SK-MEL-5 (cell line): ENCODE measurements at regions not wholly inside any gene's neighbourhood (a gene's known extent, or its start where the extent isn't known, plus 50 kb on each side); places are given as distances from the start of the nearest gene placed in this dataset.
"Not testable (repeated sequence)": the region's sequence is repeated elsewhere in the genome, so short reads cannot be mapped to it uniquely, and the experiment has no call there.

Experiments
- DNase-seq: peaks from one replicate; pipeline ENCODE4 v3.0.0-alpha.2; 2016; ENCODE audit warnings: low read depth, low spot score
- in situ Hi-C: cut with HindIII; loops from 2 replicates; pipeline ENCODE4 v1.10.0; 2016; ENCODE audit warnings: low sequenced_read_pairs, high pct_unique_total_duplicates, low pct_unique_long_range_greater_than_20kb

DNA sequence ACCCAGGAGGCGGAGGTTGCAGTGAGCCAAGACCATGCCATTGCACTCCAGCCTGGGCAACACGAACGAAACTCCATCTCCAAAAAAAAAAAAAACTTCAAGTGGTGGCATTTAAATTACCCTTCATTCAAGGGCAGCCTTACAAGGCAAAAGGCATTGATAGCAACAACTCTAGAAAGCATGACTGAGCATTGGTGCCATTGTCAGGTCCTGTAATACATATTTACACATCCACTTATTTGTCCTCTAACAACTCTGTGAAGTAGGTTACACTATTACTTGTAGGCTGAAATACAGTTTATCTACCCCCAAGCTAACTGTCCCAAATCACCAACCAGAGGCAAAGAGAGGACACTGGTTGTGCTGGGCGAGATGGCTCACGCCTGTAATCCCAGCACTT is 52.7 kb upstream of the LARP1 start:
- in situ Hi-C loops, result no loop called here
- no peak for DNase-seq

DNA sequence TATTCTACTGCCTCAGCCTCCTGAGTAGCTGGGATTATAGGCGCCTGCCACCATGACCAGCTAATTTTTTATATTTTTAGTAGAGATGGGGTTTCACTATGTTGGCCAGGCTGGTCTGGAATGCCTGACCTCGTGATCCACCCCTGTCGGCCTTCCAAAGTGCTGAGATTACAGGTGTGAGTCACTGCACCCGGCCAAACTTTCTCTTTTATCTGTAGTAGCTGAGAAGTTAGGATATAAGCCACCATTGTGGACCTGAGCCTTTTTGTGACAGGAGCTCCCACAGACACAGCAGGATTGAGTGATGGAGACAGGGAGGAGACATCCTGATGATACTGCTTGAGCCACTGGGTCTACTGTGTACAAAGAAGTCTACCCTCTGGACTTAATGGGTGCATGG is 53.5 kb upstream of the LARP1 start:
- DNase-seq, in situ Hi-C loops: not testable (repeated sequence)

DNA sequence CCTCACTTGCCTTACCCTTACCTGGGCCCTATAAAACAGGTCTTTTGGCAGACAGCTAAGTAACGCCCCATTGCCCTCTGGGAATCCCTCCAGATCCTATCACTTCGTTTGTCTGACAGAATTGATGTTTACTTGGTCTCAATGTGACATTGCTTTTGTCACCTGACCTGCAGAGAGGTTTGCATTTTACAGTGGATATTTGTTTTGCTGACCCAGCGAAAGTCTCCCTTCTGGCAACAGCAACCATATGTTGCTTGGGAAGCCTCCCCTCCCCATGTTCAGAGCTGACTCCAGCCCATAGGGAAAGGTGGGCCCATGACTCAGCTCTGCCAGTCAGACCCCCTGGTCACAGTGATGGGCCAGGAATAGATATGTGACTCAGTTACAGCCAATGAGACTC is 54.0 kb upstream of the LARP1 start:
- in situ Hi-C loops, result no loop called here
- DNase-seq, result no peak

DNA sequence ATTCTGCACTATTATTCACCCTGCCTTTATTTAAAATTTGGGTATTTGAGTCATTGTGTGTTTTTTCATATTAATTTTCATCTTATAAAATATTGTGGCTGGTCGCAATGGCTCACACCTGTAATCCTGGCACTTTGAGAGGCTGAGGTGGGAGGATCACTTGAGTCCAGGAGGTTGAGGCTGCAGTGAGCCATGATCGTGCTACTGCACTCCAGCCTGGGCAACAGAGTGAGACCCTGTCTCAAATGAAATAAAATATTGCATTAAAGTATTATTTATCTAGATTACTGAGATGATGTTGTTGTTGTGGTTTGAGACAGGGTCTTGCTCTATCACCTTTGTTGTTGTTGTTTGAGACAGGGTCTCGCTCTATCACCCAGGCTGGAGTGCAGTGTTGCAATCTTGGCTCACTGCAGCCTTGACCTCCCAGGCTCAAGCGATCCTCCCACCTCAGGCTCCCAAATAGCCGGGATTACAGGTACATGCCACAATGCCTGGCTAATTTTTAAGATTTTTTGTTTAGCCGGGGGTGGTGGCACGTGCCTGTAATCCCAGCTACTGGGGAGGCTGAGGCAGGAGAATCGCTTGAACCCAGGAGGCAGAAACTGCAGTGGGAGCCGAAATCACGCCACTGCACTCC is 54.8 kb upstream of the LARP1 start:
- DNase-seq, in situ Hi-C loops: not testable (repeated sequence)

DNA sequence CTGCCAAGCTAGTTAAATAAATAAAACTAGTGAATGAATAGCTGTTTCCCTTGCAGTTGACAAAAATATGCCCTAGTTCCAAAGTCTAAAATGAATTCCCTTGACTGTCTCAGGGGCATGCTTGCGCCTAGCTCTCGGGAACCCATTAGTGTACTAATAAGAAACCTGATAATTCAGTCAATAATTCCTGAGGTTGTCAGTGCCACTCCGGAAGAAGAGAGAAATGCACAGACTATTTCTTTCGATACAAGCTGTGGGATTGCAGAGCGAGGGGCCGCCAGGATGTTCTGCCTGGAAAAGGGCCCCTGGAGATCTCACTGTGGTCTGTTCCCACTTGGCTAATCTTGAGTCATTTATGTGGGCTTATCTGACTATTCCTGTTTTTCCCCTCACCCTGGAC is 56.4 kb upstream of the LARP1 start:
- DNase-seq, result no peak
- in situ Hi-C loops, result no loop called here

DNA sequence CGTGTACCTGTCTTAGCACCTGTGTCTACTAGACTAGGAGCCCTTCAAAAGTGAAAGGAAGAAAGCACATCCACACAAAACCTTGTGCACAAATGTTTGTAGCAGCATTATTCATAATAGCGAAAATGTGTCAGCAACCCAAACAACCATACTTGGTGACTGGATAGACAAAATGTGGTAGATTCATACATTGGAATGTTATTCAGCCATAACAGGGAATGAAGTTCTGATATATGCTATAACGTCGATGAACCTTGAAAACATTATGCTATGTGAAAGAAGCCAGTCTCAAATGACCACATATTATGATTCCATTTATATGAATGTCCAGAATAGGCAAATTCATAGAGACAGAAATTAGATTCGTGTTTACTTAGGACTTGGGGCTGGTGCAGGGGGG is 57.8 kb upstream of the LARP1 start:
- DNase-seq, result no peak
- in situ Hi-C loops, result no loop called here

DNA sequence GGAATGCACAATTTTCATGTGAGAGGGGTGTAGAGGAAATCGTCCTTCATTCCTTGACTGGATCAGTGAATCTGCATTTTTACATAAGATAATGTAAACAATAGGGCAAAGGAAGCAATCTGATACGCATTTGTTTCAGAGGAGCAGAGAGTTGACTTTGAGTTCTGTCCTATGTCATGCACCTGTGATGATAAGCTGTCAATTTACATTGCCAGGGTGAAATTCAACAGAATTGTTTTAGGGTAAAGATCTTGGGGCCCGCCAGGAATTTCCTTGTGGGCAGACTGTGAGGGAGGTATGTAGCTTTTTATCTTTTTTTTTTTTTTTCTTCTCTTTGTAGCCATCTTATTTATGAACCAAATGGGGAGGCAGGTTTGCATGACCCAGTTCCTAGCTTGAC is 58.3 kb upstream of the LARP1 start:
- in situ Hi-C loops, result no loop called here
- DNase-seq, result no peak

DNA sequence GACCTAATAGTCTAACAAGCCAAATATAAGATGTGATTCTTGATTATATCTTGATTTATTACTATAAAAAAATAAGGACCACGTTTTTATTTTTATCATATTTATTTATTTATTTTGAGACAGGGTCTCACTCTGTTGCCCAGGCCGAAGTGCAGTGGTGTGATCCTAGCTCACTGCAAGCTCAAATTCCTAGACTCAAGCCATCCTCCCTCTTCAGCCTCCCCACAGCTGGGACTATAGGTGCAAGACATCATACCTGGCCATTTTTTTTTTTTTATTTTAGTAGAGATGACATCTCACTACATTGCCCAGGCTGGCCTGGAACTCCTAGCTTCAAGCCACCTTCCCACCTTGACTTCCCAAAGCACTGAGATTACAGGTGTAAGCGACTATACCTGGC is 61.0 kb upstream of the LARP1 start:
- in situ Hi-C loops, result no loop called here
- no peak for DNase-seq

DNA sequence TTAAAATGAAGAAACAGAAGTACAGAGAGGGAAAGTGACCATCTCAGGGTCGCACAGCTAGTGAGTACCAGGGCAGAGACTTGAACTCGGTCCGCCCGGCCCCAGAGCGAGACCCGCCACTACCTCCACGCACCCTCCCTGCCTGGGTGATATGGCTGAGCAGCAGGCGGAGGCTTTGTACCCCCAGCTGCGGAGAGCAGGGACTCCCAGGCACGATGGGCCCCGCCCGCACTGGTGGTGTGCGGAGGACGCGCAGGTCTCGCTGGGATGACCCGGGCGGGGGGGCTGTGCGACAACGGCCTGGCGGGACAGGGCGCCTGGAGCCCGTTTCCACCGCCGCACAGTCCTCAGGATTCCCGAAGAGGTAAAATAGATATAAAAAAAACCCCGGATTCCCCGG is 64.7 kb upstream of the LARP1 start:
- DNase-seq, result no peak
- in situ Hi-C loops, result no loop called here

DNA sequence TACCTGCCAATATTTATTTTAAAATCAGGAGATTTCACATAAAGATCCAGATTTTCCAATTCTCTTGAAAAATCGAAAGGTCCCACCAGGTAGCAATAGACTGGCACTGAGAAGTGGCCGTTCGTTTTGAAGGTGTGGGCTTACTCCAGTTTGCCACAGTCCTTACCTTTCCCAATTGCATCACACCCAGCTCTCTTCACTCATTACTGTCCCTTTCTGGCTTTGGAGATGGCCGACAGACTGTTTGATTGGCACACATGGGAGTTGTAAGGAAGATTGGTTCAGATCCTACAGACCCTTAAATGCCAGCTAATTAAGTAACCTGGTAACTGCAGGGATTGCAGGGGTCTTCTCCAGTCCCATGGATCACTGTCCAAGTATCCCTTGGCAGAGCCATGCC is 68.7 kb upstream of the LARP1 start:
- DNase-seq, result no peak
- in situ Hi-C loops, result no loop called here

DNA sequence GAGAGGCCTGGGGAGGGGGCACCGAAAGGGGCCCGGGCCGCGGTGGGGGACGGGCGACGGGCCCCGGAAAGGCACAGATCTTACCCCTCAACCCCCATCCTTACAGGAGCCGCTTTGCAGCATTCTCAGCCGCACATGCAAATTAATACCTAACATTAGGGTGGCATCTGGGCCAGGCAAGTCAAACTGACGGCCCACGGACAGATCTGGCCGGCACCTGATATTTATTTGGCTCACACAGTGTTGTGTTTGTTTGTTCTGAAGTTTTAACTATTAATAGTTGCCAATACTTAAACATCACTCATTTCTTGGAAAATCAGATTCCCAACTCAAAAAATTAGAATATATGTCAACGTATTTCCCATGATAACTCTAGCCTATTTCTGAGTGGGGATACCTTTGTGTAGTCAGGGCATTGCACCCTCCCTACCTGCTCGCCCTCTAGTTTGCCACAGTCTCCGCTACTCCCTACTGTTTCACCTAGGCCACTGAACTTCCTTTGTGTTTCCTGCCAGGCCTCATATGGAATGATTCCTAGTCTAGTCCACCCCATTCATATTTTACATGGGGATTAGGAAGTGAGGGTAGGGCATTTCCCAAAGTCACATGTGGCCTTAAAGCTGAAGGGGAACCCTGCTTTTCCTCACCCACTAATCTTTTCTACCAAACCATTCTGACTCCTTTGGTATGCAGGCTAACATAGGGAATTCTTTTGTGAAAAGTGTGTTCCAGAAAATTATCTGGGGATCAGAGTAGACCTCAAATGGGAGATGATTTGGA is 71.9 kb upstream of the LARP1 start:
- DNase-seq, result no peak
- in situ Hi-C loops, result no loop called here

DNA sequence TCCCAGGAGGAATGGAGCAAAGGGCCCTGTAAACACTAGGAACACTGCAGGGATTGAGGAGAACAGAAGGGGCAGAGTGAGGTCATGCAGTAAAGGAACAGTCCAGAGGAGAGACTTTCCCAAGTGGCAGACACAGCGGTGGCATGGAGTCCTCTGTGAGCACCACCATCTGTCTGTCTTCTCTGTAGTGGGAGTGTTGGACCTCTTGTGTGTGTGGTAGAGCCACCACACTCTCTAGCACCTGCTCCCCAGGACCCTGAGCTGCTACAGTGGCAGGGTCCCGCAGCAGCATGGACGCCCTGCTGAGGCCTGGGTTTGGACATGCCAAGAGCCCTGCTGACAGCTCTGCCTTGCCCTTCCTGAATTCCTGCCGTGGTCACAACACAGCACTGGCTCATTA is 75.7 kb upstream of the LARP1 start:
- DNase-seq, result no peak

DNA sequence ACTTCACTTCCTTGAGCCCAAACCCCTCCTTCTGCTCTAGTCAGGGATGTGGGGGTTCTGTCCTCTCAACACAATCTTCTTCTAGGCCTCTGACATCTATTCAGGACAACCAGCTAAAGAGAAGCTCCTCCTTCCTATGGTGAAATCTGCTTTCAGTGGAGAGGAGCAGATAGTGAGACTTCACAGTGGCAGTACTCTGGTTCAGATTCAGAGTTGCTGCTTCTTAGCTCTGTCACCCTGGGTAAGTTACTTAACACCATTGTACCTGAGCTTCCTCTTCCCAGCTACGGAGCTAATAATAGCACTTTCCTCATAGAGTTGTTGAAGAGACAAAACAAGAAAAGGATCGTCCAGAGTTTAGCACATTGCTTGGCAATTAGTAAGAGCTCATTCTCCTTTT is 77.3 kb upstream of the LARP1 start:
- DNase-seq, result no peak
- in situ Hi-C loops, result no loop called here

More for the DNA sequence above, 75.7 kb upstream of the LARP1 start:
- in situ Hi-C loops, result no loop called here

DNA sequence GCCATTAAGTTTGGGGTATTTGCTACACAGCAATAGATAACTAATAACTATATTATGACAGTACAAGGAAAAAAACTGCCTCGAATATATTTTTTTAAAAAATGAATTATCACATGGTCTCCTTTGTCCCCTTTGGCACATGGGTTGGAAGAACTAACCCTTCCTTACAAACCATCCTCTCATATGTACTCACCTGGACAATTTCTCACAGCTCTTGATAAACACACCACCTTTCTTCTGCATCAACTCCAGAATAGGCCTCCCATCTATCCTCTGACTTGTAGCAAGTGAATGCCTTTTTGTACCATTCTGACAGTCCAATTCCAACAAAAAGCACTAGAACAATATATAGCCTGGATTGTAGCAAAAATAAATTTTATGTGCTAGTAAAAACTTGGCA is 78.7 kb upstream of the LARP1 start:
- in situ Hi-C loops, result no loop called here
- DNase-seq, result no peak

DNA sequence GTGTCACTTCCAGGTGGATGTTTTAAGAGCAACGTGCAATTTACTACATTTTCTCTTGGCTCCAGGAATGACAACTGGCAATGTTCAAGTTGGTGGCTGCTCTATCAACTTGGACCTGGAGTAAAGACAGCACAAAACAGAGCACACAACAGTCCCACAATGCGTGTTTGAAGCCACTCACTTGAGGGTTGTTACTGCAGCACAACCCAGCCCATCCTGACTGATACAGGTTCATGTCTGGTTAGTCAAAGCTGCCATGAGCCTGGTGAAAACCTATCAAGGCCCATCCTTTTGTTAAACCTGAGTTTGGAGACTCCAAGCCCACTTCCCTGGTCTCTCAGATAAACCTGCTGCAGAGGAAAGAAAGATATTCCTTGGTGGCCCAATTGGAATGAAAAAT is 81.1 kb upstream of the LARP1 start:
- in situ Hi-C loops, result no loop called here
- DNase-seq, result no peak

DNA sequence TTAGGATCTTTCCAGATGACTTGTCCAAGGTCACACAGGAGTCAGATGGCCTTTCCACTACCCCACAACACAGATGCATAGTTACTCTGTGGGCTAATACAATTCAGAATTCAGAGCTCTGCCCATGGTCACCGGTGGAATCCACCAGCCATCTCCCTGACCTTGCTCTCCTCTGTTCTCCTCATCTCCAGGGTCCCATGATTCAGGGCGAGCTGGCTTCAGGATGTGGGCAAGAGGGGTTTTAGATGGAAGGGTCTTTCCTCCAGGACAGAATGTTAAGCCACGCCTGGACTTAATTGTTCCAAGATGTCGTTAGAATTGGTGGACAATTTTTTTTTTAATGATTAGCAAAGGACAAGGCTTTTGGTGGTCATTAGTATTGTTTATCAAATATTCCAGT is 81.7 kb upstream of the LARP1 start:
- no peak for DNase-seq
- in situ Hi-C loops, result no loop called here

DNA sequence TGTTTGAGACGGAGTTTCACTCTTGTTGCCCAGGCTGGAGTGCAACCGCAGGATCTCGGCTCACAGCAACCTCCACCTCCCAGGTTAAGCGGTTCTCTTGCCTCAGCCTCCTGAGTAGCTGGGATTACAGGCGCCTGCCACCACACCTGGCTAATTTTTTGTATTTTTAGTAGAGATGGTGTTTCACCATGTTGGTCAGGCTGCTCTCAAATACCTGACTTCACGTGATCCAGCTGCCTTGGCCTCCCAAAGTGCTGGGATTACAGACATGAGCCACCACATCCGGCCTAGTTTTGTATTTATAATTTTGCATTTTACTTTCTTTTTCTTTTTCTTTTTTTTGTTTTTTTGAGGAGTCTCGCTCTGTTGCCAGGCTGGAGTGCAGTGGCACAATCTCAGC is 85.3 kb upstream of the LARP1 start:
- DNase-seq, in situ Hi-C loops: not testable (repeated sequence)

DNA sequence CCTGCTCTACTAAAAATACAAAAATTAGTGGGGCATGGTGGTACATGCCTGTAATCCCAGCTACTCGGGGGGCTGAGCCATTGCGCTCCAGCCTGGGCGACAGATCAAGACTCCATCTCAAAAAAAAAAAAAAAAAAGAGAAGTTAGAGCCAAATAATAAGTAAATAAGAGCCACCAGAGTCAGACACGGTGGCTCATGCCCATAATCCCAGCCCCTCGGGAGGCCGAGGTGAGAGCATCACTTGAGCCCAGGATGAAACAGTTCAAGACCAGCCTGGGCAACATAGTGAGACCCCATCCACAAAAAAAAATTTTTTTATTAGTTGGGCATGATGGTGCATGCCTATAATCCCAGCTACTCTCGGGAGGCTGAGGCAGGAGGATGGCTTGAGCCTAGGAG is 85.8 kb upstream of the LARP1 start:
- in situ Hi-C loops, result no loop called here
- DNase-seq, result no peak

DNA sequence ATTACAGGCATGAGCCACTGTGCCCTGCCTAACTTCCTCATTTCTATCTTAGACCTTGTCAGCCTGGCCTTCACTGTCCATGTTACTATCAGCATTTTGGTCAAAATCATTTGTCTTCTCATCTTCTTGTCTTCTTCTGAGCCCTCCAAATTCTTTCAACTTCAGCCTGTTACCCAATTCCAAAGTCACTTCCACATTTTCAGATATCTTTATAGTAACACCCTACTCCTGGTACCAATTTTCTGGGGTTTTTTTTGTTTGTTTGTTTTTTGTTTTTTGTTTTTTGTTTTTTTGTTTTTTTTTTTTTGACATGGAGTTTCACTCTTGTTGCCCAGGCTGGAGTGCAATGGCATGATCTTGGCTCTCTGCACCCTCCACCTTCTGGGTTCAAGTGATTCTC is 90.3 kb upstream of the LARP1 start:
- no peak for DNase-seq
- in situ Hi-C loops, result no loop called here
